OCI-M1 (cell line): ENCODE measurements at regions not wholly inside any gene's neighbourhood (a gene's known extent, or its start where the extent isn't known, plus 50 kb on each side); places are given as distances from the start of the nearest gene placed in this dataset.

Experiments
- DNase-seq: peaks from one replicate; lab custom pipeline; 2025; lab: John Stamatoyannopoulos, UW

GRCh38 chr3:124599779-124600693 is 130.2 kb upstream of the UMPS start:
- DNase-seq: no peak

- DNase-seq: no peak
Measured at GRCh38 chr3:124600765-124601164, 129.5 kb upstream of the UMPS start.

- no peak for DNase-seq
Measured at GRCh38 chr3:124601190-124601589, 129.1 kb upstream of the UMPS start.

- no peak for DNase-seq
Measured at GRCh38 chr3:124602980-124603627, 127.1 kb upstream of the UMPS start.

- no peak for DNase-seq
Measured at GRCh38 chr3:124605781-124606579, 124.3 kb upstream of the UMPS start.

- peak; percentile 21 for DNase-seq
Measured at GRCh38 chr3:124607163-124607562, 123.1 kb upstream of the UMPS start.

- DNase-seq: no peak
Measured at GRCh38 chr3:124609402-124609801, 120.8 kb upstream of the UMPS start.

- DNase-seq: no peak
Measured at GRCh38 chr3:124610130-124610529, 120.1 kb upstream of the UMPS start.

- DNase-seq: no peak
Measured at GRCh38 chr3:124611520-124611919, 118.7 kb upstream of the UMPS start.

- DNase-seq: peak; percentile 28
Measured at GRCh38 chr3:124615896-124616543, 114.2 kb upstream of the UMPS start.

GRCh38 chr3:124617177-124617576 is 113.1 kb upstream of the UMPS start:
- no peak for DNase-seq

- peak; percentile 61 for DNase-seq
Measured at GRCh38 chr3:124619887-124620599, 110.2 kb upstream of the UMPS start.

- DNase-seq: peak; percentile 94
Measured at GRCh38 chr3:124620600-124621063, 109.6 kb upstream of the UMPS start.

GRCh38 chr3:124621498-124621897 is 108.8 kb upstream of the UMPS start:
- DNase-seq: peak; percentile 71

- no peak for DNase-seq
Measured at GRCh38 chr3:124625074-124625473, 105.2 kb upstream of the UMPS start.

- DNase-seq: peak; percentile 86
Measured at GRCh38 chr3:124627501-124627908, 102.7 kb upstream of the UMPS start.

GRCh38 chr3:124628863-124629262 is 101.4 kb upstream of the UMPS start:
- DNase-seq: no peak

GRCh38 chr3:124629497-124629896 is 100.8 kb upstream of the UMPS start:
- DNase-seq: no peak

- no peak for DNase-seq
Measured at GRCh38 chr3:124630960-124631359, 99.3 kb upstream of the UMPS start.

- DNase-seq: no peak
Measured at GRCh38 chr3:124631727-124632126, 98.5 kb upstream of the UMPS start.

GRCh38 chr3:124632566-124633140 is 97.6 kb upstream of the UMPS start:
- DNase-seq: no peak
